ENCODE measurements at regions not wholly inside any gene's neighbourhood (a gene's known extent, or its start where the extent isn't known, plus 50 kb on each side); places are given as distances from the start of the nearest gene placed in this dataset.
"Not testable (repeated sequence)": the region's sequence is repeated elsewhere in the genome, so short reads cannot be mapped to it uniquely, and the experiment has no call there.

DNA sequence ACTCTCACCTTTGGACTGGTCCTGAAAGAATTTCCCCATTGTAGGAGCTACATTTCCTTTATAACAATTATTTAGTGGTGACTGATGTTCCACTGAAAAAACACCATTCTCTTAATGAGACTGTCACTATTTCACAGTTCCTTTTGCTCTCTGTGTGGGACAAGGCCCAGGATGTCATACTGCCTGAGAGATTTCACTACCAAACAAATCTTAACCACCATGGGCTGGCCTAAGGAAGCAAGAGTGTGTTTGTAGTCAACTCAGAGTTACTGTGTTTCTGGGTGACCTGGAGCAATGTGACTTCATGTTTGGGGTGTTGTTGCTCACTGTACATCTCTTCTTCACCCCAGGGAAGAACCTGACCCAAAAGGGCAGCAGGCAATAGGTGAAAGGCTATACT lies 50.1 kb upstream of the ZNF608 start:
- DNase-seq (ENCODE audit: low read depth, low spot score), result no peak

DNA sequence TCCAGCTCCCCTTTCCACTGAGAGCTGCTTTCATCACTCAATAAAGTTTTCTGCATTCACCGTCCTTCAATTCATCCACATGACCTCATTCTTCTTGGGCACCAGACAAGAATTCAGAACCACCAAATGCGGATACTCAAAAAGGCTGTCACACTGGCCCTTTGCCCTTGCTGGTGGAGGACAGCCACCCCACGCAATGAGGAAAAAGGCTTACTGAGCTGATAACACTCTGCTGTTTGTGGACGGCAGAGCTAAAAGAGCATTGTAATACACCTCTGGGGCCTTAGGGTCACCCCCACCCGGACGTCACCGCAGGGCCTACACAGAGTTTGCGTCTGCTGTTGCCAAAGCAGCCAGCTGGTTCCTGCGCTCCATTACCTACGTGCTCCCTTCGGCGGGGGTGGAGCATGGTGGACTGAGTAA lies 51.2 kb upstream of the ZNF608 start:
- DNase-seq (ENCODE audit: low read depth, low spot score), result no peak

DNA sequence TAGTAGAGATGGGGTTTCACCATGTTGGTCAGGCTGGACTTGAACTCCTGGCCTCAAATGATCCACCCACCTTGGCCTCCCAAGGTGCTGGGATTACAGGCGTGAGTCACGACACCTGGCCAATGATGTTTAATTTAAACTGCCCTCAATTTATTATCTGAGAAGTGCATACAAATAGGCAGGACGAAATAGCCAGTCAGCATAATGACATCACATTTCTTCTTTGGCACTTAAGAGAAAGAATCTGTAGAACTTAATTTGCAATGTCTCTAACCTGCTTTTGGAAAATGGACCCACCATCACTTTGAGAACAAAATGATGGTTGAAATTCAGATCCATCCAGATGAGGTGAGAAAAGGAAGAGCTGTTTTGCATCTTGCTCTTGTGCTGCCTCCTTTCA lies 52.5 kb upstream of the ZNF608 start:
- no peak for DNase-seq (ENCODE audit: low read depth, low spot score)

DNA sequence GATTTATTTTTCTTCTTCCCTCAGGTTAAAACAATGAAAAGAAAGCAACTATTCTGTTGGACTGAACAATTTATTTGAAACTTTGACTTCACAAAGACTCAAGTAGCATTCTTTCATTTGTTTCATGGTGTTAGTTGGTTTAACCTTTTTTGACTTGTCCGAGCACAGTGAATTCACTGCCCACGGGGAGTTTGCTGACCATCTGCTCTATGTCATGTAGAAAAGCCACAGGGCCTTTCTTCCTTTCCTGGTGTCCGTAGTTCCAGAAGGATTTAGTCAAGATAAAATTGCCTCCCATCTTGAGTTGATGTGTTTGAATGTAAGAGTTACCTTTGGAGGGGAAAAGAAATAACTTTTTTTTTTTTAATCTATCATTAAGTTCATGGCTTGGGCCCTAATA lies 55.1 kb upstream of the ZNF608 start:
- DNase-seq (ENCODE audit: low read depth, low spot score), result no peak

DNA sequence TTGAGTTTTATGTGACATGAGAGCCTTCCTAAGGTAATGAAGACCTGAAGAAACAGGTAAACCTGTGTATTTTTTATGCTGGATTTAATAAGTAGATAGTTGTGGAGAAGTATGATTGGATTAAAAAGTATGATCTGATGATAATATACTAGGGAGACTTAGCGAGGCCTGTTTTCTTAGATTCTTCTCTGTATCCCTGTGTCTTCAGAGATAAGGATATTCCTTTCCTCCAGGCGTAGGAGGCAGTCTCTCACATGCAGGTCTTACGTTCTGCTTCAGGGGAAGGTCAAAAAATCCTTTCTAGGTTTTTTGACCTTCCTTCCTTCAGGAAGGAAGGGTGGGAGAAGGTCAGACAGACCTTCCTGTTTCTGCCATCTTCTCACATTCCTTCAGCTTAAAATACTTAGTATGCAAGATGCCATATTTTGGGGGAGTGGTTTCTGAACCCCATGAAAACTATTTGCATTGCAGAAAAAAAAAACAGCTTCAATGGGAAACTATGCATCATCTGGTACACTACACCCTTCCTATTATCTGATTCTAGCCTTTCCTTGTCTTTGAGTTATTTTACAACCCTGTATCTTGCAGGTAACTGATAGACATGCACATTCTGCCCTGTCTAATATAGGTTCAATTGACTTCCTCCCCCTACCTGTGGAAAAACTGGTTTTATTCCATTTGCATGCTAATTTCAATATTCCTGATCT lies 57.3 kb upstream of the ZNF608 start:
- DNase-seq (ENCODE audit: low read depth, low spot score), result no peak

DNA sequence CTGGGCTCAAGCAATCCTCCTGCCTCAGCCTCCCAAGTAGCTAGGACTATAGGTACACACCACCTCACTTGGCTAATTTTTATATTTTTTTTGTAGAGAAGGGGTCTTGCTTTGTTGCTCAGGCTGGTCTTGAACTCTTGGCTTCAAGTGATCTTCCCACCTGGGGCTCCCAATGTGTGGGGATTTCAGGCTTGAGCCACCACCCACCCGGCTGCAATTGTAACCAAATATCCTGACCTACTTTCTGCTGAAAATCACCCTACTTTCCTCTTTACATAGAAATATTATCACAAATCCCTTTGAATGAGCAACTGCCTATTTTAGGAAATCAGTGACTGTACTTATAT lies 59.6 kb upstream of the ZNF608 start:
- DNase-seq (ENCODE audit: low read depth, low spot score), result no peak

DNA sequence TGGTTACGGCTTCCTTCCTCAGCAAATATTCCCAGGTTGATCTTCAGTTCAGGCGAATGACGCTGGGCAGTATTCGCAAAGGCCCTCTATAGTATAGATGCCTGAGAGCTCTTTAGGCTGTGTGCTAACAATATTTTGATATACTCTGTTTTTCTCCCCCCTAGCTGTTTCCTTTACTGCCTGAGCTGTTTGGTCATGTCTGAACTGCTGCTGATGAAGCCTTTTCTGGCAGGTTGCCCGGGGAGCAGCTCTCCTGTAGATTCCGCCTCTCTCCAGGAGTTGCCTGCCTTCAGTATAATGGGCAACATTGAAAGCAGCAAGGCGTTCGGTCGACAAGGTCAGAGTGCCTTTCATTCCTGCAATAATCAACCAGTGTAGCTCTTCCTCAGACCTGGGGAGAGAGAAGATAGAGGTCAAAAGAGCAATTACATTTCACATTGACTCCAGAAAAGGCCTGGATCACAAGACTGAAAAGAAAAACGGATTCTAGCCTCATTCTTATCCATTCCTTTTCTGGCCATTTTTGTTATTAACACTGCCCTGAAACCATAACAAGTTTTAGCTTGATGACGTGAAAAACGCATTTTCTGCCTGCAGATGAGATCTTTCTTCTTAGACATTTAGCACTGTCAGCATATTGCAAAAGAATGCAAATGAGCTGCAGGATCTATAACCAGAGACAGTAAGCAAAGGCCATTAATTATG lies 60.1 kb upstream of the ZNF608 start:
- no peak for DNase-seq (ENCODE audit: low read depth, low spot score)

DNA sequence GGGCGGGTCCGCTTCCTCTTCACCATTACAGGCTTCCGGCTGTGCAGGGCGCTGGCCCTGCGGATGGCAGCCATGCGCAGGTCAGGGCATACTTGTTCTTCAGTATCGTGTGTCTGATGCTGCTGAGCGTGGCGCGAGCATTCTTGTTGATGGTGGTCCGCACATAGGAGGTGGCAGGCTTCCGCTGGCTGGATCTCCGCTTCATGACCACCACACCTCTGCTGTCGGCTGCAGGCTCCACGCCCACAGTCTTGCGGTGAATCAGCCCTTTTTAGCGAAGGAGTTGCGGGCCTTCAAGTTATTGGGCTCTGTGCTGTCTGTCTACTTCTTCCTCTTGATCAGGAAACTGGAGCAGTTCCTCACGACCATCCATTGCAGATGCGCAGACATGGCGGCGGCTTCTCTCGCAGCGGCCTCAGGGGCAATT lies 62.4 kb upstream of the ZNF608 start:
- DNase-seq (ENCODE audit: low read depth, low spot score), result no peak

DNA sequence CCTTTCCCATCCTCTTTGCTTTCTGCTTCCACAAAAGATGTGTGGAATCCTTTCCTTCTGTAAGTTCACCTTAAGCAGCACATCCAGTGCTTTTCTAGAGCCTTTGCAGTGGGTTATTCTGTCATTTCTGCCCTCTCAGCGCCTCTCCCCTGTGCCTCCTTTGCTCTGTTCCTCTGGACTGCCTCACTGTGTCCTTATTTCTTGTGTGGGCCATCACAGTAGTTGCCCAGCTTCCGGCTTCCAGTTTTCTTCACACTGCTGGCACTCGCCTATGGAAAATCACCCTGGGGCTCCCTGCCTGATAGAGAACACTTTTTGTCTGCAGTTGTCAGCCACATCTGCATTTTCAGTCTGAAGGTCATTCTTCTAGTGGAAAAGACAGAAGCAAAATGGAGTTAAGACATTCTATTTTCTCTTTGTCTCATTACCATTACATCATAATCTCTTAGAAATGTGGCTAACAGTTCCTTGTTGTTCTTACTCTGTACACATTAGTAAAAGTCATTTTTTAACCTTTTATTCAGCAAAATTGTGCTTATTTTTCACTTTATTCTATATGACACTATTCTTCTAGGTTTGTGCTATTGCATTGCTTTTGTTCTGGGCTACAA lies 64.1 kb upstream of the ZNF608 start:
- DNase-seq (ENCODE audit: low read depth, low spot score), result no peak

DNA sequence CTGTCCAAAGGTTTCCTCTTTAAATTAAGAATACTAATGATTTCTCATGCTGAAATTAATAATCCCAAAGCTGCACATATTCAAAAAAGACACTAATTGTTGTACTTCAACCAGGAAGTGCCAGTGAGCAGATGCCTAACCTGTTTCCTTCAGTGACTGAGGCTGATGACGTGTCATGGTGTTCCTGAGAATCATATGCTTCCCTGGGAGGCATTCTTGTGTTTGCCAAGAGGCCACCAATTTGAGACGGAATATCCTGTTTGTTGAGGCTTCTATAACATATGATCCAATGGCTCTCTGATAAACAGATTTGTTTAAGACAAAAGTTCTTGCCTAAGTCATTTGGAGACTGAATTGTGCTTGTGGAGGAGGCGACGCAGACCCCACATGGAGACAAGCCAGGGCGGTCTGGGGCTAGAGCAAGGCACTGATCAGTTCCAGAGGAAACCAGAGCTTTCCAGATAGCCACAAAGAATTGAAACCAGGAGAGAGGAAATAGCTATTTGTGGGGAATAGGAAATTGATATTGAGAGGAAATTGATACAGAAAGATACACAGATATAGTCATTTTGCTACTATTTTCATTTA lies 66.4 kb upstream of the ZNF608 start:
- no peak for DNase-seq (ENCODE audit: low read depth, low spot score)

DNA sequence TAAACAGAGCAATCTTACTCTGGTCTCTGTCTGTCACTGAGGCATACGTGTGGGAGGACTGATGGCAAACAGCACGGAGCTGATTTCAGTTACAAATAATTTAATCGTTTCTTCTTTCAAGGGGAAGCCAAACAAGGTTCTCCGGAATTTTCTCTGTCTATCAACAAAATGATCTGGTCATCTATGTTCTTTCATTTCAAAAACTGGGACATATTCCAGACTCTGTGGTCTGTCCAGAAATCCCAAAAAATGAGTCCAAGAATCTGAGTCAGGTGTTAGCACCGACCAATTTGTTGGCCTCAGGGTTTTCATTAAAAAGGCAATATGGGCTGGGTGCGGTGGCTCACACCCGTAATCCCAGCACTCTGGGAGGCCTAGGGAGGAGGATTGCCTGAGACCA lies 69.9 kb upstream of the ZNF608 start:
- DNase-seq (ENCODE audit: low read depth, low spot score), result no peak

DNA sequence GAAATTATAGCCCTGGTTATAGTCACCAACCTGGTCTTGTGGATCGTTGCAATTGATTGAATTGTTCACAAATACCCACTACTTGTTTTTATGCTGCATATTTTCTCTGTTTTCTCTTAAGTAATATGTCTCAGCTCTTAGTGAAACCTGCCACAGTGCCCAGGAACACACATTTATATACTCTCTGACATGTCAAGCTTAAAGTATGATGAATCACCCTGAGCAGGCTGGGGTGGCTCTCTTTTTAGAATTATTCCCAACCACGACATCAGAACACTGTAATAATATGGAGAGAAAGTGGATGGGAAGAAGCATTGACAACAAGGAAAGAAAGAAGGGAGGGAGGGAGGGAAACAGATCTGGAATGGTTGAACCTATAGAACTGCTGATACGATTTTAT lies 72.8 kb upstream of the ZNF608 start:
- DNase-seq (ENCODE audit: low read depth, low spot score), result no peak

DNA sequence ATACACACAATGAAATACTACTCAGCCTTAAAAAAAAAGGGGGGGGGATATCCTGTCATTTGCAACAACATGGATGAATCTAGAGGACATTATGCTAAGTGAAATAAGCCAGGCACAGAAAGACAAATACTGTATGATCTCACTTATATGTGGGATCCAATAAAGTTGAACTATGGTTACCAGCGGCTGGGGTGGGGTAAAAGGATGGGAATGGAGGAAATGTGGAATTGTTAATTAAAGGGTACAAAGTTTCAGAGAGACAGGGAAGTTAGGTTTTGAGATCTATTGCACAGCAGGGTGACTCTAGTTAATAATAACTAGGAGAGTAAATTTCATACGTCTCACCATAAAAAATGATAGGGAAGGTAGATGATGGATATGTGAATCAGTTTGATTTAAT lies 76.2 kb upstream of the ZNF608 start:
- DNase-seq (ENCODE audit: low read depth, low spot score), result no peak

DNA sequence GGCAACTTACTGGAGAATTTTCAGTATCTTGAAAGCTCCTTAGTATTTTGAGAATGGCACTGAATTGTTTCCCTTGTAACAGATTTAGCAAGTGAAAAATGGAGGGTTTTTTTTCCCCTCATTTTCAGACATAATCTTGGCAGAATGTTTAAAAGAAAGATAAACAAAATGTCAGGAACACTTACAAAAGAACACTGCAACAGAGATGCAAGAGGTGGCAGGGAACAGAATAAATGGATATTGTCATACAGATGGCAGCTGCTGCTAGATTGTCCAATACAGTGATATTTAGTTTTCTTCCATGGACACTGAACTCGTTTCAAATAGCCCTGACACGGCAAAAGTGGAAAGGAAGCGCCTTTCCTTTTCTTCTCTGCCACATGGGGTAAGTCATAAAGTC lies 76.9 kb upstream of the ZNF608 start:
- no peak for DNase-seq (ENCODE audit: low read depth, low spot score)

DNA sequence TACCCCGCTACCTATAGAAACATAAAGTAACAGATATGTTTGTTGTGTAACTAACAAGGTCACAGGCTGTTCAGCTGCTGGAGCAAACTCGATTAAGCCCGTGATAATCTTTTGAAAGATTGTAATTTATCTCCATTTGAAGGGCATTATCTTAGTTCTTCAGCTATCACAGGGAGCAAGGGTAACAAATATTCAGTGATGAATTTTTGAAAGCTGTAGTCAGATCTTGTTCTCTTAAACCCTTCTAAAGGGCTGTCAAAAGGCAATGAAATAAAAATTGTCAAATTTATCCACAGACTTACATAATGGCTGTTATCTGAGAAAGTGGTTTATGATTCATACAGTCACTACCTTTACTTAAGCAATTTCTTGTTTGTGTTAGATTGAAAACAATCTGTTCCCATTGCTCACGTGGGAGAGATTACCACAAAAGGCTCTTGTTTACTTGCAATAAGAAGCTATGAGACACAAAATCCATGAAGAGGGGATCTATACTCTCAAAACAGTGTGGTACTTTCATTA lies 78.3 kb upstream of the ZNF608 start:
- no peak for DNase-seq (ENCODE audit: low read depth, low spot score)

DNA sequence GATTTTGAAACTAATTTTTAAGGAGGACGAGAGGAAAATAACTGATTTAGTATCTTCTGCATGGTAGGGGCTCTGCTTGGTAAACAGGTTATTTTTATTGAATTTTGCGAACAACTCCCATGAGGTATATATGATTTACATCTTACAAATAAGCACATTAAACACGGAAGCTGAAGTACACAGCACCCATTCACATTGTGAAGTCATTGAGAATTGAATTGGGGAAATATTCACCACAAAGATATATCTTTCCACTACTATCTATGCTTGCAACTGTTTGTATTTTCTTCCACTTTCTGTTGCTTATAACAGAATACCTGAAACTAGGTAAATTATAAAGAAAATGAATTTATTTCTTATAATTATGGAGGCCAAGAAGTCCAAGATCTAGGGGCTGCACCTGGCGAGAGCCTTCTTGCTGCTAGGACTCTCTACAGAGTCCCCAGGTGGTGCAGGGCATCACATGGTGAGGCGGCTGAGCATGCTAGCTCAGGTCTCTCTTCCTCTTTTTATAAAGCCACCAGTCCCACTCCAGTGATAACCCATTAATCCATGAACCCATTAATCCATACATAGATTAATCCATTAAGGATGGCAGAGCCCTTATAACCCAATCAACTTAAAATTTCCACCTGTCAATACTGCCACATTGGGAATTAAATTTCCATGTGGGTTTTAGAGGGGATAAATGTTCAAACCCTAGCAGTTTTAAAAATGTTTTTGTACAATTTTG lies 79.0 kb upstream of the ZNF608 start:
- DNase-seq (ENCODE audit: low read depth, low spot score), result no peak

DNA sequence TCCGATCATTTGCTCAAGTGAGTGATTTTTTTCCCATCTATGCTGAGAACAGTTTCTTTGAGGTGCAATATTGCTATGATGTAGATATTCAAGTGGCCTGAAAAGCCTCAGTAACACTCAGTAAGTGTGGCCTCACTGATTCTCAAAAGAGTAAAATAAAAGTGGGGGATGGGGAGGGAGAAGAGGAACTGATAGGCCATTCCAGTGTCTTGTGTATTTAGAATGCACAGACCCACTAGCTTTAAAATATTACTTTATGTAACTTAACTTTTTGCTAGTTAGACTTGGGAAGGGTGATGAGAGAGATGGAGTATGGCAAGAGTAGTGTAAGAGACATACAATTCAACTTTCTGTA lies 79.5 kb upstream of the ZNF608 start:
- no peak for DNase-seq (ENCODE audit: low read depth, low spot score)

DNA sequence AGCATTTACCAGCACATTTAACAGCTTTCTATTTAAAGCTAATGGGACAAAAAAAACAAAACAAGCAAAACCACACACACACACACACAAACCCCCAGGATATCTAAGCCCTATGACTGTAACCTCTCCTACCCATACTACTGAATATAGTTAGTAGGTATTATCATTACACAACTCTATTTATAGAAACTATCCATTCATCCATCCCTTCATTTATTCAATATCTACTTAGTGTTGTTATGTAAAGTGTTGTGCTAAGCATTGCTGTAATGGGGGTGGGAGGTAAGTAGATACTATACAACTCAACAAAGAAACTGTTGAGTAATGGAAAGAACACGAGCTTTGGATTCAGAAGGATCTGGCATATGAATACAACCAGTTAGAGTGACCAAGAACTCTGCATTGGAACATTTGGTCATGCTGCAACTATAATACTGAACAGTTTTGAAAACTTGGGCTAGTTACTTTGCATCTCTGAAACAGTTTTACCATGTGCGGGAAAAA lies 82.3 kb upstream of the ZNF608 start:
- DNase-seq (ENCODE audit: low read depth, low spot score), result no peak

DNA sequence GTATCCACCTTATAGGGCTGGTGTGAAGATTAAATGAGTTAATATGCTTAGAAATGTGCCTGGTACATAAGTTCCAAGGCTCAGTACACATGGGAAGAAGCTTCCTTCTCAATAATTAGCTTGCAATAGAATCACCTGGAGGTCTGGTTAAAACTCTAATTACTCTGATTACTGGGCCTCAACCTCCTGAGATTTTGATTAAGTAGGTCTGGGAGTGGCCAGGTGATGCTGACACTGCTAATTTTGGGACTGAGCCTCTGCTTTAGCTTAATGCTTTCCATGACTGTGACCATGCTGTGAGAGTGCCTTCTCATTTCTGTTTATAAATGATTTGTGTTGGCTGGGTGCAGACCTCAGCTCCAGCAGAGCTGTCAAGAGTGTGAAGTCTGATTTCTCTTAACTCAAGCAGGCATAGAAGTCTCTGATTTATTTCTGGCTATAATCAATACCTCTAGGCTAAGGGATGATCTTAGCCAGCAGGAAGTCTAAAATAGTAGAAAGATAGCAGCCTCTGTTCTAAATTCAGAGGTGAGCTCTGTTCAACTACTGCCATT lies 85.3 kb upstream of the ZNF608 start:
- no peak for DNase-seq (ENCODE audit: low read depth, low spot score)

DNA sequence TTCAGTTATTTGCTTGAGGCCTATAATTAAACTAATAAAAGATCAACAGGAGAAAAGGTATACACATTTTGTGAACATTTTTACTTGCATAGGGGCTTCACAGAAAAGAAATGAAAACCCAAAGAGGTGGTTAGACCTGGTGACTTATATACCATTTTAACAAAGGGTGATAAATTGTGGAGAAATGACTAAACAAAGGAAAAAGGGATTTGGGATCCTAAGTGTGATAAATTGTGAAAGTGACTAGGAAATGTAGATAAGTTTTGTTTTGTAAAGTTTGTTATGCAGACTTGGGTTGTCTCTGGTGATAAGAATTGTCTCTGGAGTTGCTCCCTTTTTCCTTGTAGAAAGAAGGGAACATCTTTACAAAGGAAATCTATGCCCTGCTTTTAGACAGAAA lies 86.1 kb upstream of the ZNF608 start:
- no peak for DNase-seq (ENCODE audit: low read depth, low spot score)

DNA sequence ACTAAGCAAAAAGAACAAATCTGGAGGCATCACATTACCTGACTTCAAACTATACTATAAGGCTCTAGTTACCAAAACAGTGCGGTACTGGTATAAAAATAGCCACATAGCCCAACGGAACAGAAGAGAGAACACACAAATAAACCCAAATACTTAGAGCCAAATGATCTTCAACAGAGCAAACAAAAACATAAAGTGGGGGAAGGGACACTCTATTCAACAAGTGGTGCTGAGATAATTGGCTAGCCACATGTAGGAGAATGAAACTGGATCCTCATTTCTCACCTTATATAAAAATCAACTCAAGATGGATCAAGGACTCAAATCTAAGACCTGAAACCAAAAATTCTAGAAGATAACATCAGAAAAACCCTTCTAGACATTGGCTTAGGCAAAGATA lies 89.9 kb upstream of the ZNF608 start:
- not testable (repeated sequence) for DNase-seq (ENCODE audit: low read depth, low spot score)

All from activated CD4-positive, CD25-positive, alpha-beta regulatory T cell treated with anti-CD3 and anti-CD28 coated beads, Interleukin-2, amount 50 U/mL, for 16 hours (primary cell).